Skin of body (tissue), 1 donor: ENCODE measurements at regions not wholly inside any gene's neighbourhood (a gene's known extent, or its start where the extent isn't known, plus 50 kb on each side); places are given as distances from the start of the nearest gene placed in this dataset.

Experiments used
- DNase-seq: peaks from one replicate; lab custom pipeline; 2025; lab: John Stamatoyannopoulos, UW

DNA sequence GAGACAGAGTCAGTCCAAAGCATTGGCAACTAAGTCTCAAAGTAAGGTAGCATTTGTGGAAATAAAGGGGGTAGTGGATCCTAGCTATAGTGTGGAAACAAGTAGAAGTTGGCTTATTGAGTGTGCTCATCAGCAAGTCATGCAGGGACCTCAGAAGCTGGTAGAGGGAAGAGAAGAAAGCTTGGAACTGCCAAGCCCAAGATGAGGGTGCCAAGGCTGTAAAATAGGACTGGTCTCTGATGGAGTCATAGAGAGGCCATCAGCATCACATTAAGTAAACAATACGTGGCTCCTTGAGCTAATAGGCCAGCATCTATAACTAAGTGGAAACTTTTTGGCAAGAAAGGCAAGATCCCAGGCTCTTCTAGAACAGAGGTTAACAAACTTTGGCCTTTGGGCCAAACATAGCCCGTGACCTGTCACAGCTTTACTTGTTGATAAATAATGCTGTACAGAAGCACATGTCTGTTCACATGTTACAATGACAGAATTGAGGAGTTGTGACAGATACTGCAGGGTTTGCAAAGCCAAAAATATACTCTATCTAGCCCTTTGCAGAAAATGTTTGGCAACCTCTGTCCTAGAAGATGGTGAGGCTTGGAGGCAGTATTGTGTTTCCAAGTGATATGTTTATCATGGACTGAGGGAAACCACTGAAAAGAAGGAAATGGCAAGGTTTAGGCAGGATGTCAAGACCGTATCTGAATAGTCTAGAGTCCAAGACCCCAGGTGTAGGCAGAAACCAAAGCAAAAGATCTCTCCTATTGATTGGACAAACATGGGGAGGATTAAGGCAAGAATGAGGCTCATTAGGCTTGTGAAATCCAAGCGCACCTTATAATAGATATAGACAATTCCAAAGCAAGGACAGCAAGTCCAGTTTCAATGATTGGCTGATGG lies 62.5 kb upstream of the CD44 start:
- no peak for DNase-seq

DNA sequence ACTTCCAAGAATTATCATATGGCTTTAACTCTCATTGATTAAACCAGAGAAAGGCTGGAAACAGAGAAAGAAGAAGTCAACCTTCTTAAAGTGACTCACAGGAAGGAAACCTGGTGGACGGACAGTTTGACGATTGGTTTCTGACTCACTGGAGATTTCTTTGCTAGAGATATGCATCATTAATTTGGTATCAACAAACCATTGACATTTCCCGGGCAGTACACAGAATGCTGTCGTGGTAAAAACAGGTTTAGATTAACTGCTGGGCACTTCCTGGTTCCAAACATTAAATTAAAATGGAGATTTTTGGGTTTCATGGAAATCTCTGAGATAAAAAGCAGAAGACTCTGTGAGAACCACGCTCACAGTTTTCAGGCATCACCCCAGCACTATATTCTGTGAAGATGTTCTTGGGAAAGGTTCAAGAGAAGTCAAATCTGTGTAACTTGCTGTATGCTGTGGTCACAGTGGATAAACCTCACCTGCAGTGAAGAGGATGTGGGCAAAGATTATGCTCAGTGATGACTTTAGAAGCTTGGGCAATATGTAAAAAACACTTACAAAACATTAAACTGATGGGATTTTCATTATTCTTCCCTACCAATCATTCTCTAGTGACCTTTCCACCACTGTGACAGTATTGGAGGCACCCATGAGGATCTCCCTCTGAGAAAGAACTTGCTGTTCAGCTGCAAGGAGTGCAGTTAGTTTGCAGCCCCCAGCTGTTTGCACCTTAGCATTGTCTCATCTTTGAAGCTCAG lies 61.1 kb upstream of the CD44 start:
- no peak for DNase-seq

DNA sequence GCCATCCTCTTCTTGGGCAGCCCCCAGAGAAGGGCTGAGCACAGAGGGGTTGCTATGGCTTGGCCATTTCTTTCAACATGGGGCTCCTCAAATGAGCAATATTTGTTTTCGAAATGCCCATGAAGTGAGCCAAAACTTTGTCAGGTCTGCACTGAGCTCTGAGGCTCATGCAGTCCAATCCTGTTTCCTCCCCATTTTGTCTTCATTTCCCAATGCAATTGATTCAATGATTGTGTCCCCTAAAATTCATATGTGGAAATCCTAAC lies 60.6 kb upstream of the CD44 start:
- no peak for DNase-seq

DNA sequence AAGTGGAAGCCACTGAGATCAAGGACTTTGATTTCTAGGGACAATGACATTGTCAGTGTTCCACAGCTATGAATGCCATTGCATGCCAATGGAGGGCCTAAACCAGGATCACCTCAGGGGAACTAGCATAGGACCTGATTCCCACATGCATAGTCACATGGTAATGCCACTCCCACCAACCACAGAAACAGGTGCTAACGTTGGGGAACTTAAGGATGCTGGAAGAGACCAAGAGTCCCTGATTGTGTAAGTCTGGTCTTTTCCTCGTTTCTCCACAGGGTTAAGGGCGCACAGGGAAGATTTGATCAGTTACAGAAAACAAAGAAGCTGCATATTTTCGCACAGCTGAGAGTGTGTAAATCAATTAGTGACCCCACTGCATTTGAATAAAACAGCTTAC lies 59.4 kb upstream of the CD44 start:
- no peak for DNase-seq

DNA sequence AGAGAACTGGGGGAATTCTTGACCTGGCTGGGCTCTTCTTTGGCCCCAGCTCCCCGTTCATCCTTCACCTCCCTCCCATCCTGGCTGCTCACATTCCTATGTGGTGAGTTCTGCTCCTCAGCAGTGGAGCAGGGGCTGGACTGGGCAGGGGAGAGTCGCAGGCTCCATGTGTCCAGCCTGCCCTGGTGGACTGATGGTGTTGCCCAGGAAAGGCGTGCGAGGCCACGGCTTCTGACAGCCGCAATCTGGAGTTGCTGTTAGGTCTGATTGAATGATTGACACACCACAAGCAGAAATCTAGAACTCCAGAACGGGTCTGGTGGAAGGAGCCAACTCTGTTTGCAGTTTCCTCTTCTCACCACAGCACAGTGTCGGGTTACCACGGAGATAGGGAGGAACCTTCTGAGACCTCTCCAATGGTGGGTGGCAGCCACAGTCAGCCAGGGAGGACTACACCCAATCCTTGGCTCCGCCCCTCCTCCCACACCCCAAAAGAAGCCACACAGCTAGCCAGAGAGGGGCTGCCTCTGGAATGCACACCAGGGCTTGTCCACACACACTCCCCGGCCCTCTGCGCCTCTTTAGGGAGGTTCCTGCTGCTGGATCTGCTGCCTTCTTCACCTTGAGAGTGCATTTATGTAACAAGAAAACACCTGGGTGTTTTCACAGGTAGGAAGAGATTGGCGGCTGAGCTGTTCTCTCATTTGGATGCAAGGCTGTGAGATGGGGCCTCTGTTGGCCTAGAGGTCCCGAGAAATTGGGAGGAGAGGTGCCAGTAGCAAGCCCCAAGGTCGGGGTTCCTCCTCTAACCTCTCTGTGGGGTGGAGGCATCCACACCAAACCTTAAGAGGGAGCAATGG lies 56.4 kb upstream of the CD44 start:
- peak; percentile 89 for DNase-seq

DNA sequence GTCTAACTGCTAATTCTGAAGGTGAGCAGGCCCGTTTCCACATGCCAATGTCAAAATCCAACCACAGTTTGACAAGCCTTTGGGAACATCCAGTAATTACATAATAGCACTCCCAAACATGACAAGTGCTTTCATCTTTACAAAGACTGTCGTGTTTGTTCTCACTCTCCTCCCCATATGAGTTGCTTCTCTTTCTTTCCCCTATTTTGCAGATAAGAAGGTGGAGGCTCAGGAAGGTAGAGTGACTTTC lies 55.9 kb upstream of the CD44 start:
- no peak for DNase-seq

DNA sequence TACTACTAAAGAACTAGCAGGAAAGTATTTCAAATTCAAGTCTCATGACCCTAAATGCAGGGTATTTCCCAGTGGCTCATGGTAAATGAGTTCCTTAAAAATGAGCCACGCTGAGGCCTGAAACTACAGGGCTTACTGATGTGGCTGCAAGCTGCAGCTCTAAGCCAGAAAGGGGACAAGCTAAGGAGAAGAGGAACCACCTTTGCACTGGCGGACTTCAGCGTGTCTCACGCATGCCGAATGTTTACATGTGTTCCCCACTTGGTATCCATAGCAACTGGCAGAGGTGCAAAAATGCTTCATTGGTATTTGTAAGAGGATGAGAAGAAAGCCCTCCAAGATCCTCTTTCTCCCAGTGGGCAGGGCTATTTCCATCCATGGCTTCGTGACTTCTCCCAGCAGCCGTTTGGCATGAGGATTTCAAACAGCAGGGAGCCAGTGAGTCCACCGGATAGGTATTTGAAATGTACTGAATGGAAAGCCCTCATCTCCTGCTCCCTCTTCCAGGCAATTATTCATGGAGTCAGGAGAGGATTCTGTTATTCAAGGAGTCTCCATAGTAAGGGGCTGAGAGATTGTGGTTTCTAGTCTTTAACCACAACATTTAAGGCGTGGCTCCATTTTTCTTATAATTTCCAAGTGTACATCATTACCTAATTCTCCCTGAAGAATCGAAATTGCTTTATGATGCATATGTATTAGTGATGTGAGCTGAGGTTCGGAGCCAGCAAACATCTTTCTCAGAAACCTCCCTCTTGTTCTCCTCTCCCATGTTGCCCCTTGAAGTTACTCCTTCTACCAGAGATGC lies 55.3 kb upstream of the CD44 start:
- DNase-seq, result peak; percentile 99

DNA sequence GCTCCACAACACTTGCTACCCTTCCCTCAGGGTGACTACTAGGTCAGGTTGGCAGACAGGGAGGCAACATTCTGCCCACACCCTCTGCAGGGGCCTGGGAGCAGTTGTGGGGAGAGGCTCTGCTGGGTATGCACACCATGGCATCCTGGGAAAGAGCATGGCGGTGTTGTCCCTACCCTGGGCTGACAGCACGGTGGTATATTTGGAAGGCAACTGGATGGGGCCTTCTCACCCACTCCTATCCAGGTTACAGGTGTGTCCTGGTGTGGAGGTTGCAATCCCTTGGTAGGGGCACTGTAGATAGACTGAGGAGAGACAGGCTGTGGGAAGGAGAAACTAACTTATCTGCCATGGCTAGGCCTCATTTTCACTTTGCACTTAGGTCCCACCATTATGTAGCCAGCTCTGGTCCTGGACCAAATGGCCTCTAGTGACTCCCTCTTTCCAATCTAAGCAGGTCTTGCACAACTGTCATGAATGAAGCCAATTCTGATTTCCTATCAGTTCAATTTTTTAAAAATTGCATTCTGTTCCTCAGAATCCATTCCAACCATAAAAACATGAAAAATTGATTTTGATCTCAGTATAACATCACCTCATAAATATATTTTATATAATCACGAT lies 54.0 kb upstream of the CD44 start:
- peak; percentile 44 for DNase-seq

DNA sequence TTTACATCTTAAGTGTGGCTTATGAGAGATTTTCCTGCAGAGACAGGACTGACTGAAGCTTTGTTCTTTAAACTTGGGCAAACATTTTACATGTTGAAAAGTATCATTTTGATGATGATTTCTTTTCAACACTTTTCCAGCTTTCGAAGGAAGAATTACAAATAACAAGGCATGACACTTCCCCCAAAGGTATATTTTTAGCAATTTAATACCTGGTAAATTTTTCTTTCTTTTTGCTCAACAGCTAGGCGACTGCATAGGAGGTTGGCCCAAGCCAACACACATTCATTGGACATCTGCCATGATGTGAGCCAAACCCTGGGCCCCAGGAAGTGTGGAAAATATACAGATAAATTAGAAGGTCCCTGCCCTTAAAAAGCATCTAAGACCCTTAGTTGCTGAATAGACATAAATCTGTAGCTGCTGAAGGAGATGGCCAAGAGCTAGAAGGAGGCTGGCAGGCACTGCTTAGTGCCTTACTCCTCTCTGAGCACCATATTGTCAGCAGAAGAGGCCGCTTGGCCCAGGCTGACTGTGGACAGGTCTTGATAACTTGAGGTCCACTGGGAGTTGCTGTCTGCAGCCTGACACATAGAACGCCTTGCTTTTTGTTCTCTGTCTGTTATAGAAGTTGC lies 53.3 kb upstream of the CD44 start:
- peak; percentile 58 for DNase-seq

DNA sequence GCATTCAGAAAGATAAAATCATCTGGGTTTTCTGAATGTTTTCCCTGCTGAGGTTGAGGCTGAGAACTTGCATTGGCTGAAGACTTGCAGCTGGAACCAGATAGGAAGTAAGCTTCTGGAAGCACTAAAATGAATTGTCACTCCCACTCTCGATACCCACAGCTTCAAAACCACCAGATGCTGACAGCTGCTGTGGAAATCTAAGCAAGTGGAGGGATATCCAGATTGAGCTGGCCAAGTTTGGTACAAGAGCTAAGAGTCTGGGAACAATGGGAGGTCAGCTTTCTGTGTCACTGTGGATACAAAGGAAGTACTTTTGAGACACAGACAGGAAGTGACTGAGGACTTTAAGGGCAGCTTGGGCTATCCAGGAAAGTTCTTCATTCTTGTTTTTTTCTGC lies 51.3 kb upstream of the CD44 start:
- peak; percentile 69 for DNase-seq

DNA sequence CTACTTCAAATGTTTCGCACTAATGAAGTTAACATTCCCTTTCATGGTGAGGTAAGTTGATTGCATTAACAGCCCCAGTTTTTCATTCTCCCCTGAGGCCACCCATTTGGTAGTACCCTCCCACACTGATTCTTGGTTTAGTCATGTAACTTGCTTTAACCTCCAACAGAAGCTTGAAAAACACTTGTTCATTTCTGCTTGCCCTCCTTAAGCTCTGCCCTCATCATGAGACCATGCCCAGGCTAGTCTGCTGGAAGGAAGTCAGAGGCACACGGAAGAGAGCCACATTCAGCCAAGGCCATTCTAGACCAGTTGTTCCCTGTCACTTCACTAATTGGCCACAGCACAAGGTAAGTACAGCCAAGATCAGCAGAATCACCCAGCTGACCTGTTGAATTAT lies 50.7 kb upstream of the CD44 start:
- DNase-seq, result no peak

DNA sequence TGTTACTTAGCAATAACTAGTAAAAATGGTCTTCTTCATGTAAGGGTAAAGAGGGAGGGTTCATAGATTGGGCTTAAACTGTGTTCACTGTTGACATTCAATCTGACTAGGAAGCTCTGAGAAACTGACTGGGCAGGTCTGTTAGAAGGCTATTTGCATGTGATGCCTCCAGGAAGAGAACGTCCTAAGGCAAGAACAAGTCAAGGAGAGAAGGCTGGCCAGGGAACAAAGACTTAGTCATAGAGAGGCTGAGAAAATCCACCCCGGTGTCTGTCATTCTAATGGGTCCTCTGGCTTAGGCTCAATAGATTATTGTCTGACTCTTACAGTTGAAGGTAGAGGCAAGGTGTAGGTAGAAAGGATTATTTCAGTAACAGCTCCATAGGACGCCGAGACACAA lies 50.3 kb upstream of the CD44 start:
- no peak for DNase-seq
